HG03442 (cell line): ENCODE measurements at regions not wholly inside any gene's neighbourhood (a gene's known extent, or its start where the extent isn't known, plus 50 kb on each side); places are given as distances from the start of the nearest gene placed in this dataset.
"Not testable (repeated sequence)": the region's sequence is repeated elsewhere in the genome, so short reads cannot be mapped to it uniquely, and the experiment has no call there.

Experiments used
- ATAC-seq: cut with Tn5 transposase; IDR thresholded peaks from one replicate; pipeline ENCODE4 v1.9.1; 2021; ENCODE audit warnings: mild to moderate bottlenecking, moderate library complexity; ENCODE audit not compliant: unreplicated experiment

DNA sequence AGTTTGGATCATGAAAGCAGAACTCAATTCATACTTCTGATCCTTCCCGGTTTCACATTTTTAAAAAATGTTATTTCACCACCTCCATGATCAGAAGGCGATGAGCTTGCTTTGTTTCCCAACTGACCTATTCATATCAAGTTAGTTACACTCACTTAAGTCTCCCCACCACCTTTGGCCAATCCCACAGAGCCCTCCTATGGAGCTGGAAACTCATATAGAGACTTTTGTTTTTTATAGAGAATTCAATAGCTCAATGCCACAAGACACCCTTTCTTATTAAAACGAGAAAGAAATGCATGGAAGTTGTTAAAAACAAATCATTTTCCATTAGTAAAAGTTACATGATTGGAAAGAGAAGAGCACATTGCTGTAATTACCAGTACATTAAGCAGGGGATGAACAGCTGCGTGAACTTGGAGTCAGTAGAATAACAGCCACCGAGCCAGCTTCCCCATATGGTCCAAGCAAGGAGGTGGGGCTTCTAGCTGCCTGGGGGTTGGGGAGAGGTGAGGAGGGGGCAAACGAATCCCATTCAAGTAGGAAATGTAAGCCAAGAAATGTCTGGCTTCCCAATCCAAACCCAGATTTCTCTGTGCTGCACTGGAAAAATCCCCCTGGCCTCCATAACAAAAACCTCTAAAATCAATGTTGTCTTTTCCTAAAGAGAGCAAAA lies 614.5 kb downstream of the IRS1 start:
- ATAC-seq, result no peak

DNA sequence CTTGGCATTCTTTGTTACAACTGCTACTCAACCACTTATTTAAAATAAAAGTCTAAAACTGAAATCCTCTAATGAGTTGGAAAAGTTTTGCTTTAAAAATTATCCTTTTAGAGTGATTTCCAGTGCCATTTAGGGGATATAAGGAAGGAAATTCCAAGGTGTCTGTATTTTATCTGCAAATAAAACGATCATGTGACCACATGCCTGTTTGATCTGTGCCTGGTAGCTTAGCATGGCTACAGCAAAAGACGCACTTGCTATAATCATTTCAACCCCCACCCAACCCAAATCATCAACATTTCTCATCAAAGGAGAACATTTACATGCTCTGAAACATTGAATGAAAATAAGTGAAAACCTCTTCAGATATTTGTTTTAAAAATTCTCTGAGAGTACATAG lies 615.1 kb downstream of the IRS1 start:
- ATAC-seq, result no peak

DNA sequence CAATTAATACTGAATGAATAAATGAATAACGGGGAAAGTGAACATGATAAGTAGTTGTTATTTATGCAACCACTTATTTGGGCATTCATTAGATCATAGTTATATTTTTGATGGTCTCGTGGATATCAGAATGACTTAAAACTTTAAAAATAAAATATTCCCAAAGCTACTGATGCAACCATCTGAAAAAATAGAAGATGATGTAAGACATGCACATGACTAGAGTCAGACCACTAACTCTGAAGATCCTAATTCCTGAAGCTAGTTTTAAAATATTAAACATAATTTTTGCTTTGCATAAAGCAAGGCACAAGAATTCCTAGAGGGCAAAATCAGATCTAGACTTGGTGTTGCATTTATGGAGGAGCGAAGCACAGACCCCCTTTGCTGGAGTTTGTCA lies 616.1 kb downstream of the IRS1 start:
- no peak for ATAC-seq

DNA sequence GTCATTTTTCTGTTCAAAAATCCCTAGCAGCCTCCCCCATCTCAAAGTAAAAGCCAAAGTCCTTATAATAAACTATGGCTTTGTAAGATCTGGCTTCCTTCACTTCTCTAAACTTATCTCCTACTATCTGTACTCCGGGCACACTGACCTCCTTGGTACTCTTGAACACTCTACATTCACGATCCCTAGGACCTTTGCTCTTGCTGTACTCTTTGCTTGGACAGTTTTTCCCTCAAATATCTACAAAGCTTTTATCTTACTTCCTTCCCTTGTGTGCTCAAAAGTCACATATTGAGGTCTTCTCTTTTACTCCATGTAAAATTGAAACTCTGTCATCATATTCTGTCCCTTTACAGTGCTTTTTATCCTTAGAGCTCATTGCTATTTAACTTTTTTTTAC lies 616.6 kb downstream of the IRS1 start:
- no peak for ATAC-seq

DNA sequence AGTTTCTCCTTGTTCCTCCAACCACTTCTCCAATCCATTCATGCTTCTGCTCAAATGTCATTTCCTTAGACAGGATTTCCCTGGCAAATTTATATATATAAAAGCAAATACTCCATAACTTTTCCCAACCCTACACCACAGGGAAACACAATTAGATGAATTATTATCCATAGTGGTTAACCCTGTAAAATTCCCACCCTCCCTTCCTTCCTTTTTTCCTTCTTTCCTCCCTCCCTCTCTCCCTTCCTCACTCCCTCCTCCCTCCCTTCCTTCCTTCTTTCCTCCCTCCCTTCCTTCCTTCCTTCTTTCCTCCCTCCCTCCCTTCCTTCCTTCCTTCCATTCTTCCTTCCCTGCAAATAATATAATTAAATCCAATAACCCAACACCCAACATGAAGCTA lies 617.7 kb downstream of the IRS1 start:
- ATAC-seq, result no peak

DNA sequence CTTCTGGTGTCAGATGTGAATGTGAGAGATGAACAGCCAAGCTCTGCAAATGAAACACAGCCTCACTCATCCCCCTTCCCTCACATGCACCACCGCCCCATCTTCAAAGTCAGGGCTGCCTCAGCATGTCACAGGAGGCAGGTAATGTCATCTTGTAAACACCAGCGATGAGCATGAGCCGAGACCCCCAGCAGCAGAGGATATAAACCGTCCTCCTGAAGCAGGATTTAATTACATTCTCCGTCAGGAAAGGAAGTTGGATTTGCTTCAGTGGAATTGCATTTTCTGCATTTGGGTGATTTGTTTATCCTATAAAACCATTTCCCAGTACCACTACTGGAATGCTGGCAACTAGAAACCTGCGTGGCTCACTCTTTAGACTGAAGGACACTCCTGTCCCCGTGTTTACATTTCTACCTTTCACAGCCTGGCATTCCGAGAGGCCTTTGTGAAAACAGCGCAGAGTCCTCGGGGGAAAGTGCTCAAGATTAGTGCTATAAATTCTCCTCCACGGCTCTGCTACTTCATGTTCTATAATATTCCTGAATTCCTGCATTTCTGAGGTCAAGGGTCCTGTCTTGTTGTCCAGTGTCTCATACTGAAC lies 619.2 kb downstream of the IRS1 start:
- ATAC-seq, result no peak

DNA sequence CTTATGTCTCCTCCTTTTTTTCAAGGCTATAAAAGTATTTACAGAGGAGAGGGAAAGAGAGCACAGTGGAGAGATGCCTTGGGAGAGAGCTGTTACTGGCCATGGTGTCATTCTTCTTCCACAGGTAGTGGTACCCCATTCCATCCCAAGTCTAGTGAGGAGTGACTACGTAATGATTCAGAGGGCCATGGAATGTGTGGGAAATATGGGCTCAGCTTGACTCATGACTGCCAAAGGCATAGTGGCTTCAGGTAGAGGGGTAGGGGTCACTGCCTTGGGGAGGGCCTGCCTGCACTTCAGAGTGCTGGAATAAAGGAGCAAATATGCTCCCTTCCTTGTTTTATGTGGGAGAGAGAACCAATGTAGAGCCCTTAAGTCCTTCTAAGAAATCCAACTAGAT lies 620.6 kb downstream of the IRS1 start:
- ATAC-seq, result no peak

DNA sequence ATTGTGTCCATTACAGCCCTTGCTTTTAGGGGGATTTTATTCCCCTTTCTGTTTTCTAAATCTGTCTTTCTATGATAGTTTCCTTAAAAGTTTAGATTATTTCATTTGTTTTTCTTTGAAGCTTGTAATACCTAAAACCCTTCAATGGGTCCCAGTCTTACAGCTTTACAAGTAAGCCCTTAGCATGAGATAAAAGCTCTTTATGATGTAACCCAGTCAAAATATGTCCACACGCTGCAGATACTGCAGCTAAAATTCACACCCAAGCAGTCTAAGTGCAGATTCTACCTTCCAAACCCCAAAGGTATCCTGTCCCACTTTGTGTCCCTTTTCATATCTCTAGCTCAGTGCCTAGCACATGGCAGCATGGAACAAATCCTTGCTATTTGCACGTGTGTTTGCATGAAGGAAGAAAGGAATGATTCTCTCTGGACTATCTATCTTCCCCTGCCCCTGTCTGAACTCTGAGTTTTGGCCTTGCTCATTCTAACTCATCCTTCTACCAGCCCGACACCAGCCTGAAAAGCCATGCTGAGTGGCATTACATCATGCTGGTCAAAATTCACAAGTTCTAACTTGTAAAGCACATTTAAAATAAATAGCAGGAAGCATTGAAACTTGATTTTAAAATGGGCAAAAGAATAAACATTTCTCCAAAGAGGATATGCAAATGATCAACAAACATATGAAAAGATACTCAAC lies 623.2 kb downstream of the IRS1 start:
- ATAC-seq, result no peak

DNA sequence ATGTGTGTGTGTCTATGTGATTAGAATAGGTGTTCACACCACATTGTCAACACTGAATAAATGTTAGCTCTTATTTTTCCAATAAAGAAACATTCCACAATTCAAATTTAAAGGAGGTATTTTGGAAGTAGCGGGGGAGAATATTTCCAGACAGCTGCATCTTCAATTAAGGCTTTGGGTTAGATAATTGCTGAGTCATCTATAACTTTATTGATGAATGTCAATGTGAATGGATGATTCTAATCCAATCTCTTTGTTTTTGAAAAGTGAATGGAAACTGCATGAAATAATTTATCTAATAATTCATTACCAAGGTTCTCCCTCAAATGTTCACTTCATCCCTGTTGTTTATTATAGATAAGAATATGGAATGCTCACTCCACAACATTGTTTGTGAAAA lies 625.2 kb downstream of the IRS1 start:
- ATAC-seq, result no peak

DNA sequence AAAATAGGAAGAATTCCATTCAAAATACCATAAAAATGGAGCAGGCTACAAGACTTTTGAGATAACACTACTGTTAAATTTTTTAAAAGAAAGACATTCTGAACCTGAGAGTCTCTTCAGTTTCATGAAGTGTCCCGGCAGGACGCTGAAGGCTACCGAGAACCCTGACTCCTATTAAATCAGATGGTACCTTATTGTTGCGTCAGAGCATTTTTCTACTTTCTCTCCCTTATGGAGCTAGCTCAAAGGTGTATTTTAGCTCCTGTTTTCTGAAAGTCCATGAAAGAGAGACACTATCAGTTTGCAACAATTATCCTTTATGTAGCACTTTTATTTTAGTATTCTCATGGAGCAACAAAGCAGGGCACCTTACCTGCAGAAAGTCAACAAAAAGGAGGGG lies 626.7 kb downstream of the IRS1 start:
- ATAC-seq, result no peak

DNA sequence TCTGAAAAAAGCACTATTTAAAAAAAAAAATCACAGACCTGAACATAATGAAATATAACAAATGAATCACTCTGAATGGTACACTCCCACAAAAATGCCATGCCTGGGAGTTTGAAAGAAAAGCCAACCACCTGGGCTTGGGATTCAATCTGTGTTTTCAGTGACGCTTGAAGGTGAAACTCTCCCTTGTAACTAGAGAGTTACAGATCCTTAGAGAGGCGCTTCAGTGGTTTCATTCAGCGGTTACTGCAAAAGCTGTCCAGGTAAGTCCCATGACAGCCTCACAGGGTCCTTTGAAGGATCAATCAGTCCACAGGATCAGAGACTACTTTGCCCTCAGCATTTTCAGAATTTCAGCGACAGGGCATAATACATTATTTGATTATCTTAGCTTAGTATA lies 627.3 kb downstream of the IRS1 start:
- no peak for ATAC-seq

DNA sequence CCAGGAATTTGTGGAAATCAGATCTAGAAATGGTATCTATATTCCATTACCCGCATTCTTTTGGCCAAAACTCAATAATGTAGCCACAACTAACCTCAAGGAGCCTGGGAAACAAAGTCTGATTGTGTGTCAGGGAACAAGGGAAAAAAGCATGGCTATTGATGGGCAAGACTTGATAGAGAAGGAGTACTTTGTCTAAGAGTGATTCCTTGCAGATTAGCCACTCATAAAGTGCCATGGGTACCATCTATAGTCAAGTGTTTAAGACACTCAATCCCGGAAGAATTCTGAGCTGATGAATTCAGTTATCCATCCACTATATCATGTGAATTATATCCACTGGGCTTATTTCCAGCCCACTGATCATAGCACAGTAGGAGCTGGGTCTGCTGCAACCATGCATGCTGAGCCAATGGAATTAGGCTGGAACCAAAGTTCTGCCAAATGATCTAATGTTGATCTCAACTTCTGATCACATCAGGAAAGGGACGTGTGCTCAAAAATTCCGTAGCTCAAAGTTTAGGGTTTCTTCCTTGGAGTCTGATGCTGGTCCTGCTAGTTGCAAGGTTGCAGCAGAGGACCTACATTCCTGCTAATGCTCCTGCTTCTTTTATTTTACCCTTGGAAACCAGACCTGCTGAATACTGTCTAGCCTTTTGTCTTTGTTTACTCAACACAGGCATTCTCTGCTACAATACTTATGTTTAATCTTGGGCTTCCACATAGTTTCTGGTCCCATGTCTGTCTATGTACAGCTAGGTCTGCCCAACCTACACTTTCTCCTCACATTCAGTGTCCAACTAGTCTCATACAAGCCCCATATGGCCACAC lies 629.7 kb downstream of the IRS1 start:
- no peak for ATAC-seq

DNA sequence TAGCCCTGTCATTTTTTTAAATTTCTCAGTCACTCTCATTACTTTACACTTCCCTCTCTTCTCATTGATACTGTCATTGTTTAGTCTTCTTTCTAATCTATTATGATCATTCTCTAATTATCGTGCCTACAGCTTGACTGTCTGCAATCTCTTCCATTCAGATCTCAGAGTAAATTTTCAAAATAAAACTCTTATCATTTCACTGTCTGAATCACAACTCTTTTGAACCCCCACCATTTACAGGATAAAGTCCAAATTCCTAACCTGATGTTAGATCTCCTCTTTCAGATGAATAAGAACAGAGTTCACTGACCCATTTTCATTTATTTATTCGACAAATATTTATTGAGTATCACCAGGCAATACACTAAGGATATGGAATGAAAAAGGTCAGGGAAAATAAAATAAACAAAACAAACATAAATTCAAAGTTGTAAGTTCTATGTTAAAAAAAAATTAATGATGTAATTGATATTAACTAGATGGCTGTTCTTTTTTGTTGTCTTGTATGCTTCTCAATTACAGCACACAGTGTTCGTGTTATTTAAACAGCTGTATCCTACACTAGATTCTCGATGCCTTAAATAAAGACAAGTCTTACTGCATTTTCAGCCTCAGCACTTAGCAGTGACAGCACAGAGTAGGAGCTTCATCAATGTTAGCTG lies 631.0 kb downstream of the IRS1 start:
- ATAC-seq, result no peak

DNA sequence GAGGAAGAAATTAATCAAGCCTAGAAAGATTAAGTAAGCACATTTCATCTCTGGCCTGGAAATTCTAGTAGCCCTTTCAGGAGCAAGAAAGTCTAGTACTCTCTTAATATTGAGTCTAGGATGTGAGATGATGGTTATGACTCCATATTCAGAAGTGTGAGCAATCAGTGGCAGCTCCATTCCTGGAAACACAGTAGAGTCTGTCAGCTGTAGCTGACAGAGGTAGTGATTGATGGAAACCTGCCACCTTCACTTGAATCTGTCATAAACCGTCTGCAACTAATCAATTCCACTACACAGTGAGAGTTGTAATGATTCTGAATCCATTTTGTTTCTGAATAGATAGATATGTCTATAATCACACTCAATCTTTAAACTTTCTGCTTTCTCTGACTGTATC lies 635.1 kb downstream of the IRS1 start:
- ATAC-seq, result no peak

DNA sequence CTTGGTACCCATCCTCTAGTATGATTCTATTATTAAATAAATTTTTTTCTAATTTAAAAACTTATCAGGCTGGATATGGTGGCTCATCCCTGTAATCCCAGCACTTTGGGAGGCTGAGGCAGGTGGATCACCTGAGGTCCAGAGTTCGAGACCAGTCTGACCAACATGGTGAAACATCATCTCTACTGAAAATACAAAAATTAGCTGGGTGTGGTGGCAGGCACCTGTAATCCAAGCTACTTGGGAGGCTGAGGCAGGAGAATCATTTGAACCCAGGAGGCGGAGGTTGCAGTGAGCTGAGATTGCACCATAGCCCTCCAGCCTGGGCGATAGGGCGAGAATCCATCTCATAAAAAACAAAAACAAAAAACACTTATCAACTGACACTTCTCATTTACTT lies 639.0 kb downstream of the IRS1 start:
- ATAC-seq, result not testable (repeated sequence)

DNA sequence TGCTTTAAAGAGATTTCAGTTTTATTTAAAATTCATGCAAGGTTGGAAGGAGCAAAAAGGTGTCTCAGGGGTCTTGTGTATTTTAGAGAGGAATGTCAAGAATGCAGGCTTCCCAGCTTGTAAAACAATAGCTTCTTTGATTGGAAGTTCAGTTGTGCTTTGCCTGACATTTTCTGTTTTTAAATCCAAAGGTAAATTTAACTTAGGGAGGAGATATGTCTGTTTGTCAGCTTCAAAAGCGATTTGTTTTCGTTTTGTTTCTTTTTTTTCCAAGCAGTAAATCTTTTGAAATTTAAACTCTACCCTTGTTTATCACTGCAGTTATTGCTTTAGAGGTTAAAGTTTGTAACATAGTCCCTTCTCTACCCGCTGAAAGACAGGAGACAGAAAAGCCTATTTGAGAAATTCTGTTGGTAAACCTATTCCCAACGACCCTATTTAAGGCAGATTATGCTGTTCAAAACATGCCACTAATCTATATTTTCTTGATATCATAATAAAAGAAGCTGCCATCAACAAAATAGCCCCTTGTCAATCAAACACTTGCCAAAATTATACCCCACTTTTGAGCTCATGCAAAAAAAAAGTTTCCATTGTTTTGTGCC lies 639.6 kb downstream of the IRS1 start:
- no peak for ATAC-seq

DNA sequence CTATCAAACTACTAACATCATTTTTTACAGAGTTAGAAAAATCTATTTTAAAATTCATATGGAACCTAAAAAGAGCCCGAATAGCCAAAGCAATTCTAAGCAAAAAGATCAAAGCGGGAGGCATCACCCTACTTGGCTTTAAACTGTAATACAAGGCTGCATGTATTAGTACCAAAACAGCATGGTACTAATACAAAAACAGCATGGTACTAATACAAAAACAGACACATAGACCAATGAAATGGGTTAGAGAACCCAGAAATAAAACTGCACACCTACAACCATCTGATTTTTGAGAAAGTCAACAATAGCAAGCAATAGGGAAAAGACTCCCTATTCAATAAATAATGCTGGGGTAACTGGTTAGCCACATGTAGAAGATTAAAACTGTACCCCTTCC lies 640.7 kb downstream of the IRS1 start:
- no peak for ATAC-seq

DNA sequence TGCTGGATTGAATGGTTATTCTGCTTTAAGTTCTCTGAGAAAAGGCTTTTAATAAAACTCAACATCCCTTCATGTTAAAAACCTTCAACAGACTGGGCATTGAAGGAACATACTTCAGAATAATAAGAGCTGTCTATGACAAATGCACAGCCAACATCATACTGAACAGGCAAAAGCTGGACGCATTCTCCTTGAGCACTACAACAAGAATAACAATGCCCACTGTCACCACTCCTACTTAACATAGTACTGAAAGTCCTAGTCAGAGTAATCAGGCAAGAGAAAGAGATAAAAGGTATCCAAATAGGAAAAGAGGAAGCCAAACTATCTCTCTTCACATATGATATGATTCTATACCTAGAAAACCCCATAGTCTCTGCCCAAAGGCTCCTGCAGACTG lies 641.4 kb downstream of the IRS1 start:
- ATAC-seq, result no peak

DNA sequence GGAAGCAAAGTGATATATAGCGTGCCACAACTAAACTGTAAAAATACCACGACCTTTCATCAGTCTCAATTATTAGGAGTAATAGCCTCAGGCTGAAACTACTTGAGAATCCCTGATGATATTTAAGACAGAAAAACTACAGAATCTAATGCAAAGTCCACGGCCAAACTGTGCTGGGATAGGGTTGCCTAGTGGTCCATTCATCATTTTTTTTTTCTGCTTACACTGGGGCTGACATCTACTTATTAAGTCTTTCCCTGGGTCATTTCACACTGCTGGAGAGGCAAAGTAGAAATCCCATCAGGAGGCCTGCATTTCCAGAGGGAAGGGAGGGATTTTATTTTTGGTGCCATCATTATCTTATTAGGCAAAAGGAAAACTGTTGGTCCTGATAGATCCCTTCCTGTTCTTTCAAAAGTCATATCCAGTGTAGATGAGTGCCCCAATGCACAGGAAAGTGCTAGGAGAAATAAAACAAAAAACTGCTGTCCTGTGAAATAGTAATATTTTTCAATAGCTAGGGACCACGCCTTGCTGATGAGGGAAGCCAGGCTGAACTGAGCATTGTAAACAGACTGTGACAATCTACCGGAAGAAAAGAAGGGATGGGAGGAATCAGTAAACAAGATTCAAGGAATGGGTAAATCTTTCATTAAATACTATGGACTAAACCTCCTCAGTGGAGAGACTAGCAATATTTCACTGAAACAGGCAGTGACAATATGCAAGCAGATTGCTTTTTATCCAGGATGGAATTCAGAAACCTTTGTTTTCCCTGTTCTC lies 644.3 kb downstream of the IRS1 start:
- no peak for ATAC-seq

DNA sequence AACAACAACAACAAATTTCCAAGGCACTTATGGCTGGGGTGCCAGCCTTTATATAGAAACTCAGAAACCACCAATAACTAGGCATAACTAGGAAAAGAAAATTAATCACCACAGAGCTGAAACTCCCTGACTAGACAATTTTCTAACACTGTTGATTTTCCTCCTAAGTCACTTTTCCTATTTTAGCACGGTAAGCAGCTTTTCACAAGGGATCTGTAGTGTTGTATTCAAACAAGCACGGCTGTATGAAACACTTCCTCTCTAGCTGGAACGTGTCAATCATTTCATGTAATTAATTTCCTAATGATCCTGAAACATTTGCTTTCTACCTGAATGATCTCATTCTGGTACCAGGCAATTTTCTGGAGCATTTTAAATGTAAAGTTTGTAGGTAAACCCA lies 645.0 kb downstream of the IRS1 start:
- no peak for ATAC-seq
